ENCODE measurements at regions not wholly inside any gene's neighbourhood (a gene's known extent, or its start where the extent isn't known, plus 50 kb on each side); places are given as distances from the start of the nearest gene placed in this dataset.

DNA sequence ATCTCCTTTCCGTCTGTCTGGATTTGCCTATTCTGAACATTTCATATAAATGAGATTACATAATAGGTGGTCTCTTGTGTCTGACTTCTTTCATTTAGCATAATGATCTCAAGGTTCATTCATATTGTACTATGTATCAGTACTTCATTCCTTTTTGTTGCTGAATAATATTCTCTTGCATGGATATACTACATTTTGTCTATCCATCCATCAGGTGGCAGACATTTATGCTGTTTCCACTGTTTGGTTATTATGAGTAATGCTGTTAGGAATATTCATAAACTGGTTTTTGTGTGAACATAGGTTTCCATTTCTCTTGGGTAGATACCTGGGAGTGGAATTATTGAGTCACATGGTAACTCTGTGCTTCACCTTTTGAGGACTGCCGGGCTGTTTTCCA lies 148.2 kb upstream of the PMEPA1 start:
- TF ChIP-seq, protein P1, sequence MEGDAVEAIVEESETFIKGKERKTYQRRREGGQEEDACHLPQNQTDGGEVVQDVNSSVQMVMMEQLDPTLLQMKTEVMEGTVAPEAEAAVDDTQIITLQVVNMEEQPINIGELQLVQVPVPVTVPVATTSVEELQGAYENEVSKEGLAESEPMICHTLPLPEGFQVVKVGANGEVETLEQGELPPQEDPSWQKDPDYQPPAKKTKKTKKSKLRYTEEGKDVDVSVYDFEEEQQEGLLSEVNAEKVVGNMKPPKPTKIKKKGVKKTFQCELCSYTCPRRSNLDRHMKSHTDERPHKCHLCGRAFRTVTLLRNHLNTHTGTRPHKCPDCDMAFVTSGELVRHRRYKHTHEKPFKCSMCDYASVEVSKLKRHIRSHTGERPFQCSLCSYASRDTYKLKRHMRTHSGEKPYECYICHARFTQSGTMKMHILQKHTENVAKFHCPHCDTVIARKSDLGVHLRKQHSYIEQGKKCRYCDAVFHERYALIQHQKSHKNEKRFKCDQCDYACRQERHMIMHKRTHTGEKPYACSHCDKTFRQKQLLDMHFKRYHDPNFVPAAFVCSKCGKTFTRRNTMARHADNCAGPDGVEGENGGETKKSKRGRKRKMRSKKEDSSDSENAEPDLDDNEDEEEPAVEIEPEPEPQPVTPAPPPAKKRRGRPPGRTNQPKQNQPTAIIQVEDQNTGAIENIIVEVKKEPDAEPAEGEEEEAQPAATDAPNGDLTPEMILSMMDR (IDR thresholded peaks at IDR 0.05; ENCODE audit: borderline replicate concordance, extremely low read depth, insufficient read depth), result no peak
- no peak overlapping the region for H3K27ac ChIP-seq (ENCODE audit: low read depth in 2 of 2, low read length in 2 of 2)
- no peaks in the 10 kb centered on the region for H3K4me1 ChIP-seq (ENCODE audit: control insufficient read depth in 2 of 3, insufficient read depth in 2 of 3, low read depth in 1 of 3, low read length in 3 of 3)
- DNase-seq (no peak), FAIRE-seq (no peak)
- no peaks in the 10 kb centered on the region for H3K27me3 ChIP-seq (ENCODE audit: control insufficient read depth, insufficient read depth, low read length)
- no peaks in the 10 kb centered on the region for H3K36me3 ChIP-seq (ENCODE audit: control insufficient read depth in 2 of 3, insufficient read depth in 3 of 3, low read length in 3 of 3)
- H3K9ac ChIP-seq (ENCODE audit: low read length in 3 of 3), result no peak overlapping the region
- intact Hi-C loops (cut with DNase I), result no loop called here
- no peaks in the 10 kb centered on the region for H3K9me3 ChIP-seq (ENCODE audit: control insufficient read depth in 2 of 3, insufficient read depth in 1 of 3, low read length in 3 of 3)
- H3K4me3 ChIP-seq (ENCODE audit: low read length in 3 of 3), result no peak overlapping the region

- Histone ChIP-seq H3K27ac (ENCODE audit: low read depth in 2 of 2, low read length in 2 of 2) (no peak overlapping the region), H3K9me3 (ENCODE audit: control insufficient read depth in 2 of 3, insufficient read depth in 1 of 3, low read length in 3 of 3) (no peaks in the 10 kb centered on the region), H3K4me3 (ENCODE audit: low read length in 3 of 3) (no peak overlapping the region), H3K36me3 (ENCODE audit: control insufficient read depth in 2 of 3, insufficient read depth in 3 of 3, low read length in 3 of 3) (no peaks in the 10 kb centered on the region), H3K27me3 (ENCODE audit: control insufficient read depth, insufficient read depth, low read length) (no peaks in the 10 kb centered on the region), H3K4me1 (ENCODE audit: control insufficient read depth in 2 of 3, insufficient read depth in 2 of 3, low read depth in 1 of 3, low read length in 3 of 3) (no peaks in the 10 kb centered on the region), H3K9ac (ENCODE audit: low read length in 3 of 3) (no peak overlapping the region)
- intact Hi-C loops (cut with DNase I), result no loop called here
- DNase-seq, result no peak
- TF ChIP-seq, protein P1 (IDR thresholded peaks at IDR 0.05; ENCODE audit: borderline replicate concordance, extremely low read depth, insufficient read depth), result no peak
- FAIRE-seq, result no peak
Measured at GRCh38 chr20:57857118-57857517, 147.3 kb upstream of the PMEPA1 start.

DNA sequence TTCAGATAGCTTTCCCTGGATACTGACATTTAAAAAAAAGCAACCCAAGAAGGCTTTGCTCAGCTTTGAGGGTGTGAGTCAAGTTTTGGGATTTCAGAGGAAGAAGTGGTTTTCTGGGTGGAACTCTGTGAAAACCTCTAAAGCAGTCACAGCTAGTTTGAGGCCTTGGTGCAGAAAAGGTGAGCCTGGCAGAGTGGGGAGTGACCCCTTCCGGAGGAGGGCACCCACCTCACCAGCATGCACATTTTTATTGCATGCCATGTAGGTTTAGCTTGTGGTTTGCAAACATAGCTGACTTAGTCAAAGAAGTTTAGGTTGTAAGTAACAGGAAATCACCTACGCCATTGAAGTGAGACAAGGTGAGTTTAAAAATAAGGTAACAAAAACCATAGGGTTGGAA lies 146.8 kb upstream of the PMEPA1 start:
- Histone ChIP-seq H3K9me3 (ENCODE audit: control insufficient read depth in 2 of 3, insufficient read depth in 1 of 3, low read length in 3 of 3) (no peaks in the 10 kb centered on the region), H3K27me3 (ENCODE audit: control insufficient read depth, insufficient read depth, low read length) (no peaks in the 10 kb centered on the region), H3K9ac (ENCODE audit: low read length in 3 of 3) (no peak overlapping the region), H3K27ac (ENCODE audit: low read depth in 2 of 2, low read length in 2 of 2) (no peak overlapping the region), H3K4me1 (ENCODE audit: control insufficient read depth in 2 of 3, insufficient read depth in 2 of 3, low read depth in 1 of 3, low read length in 3 of 3) (no peaks in the 10 kb centered on the region), H3K36me3 (ENCODE audit: control insufficient read depth in 2 of 3, insufficient read depth in 3 of 3, low read length in 3 of 3) (no peaks in the 10 kb centered on the region), H3K4me3 (ENCODE audit: low read length in 3 of 3) (no peak overlapping the region)
- FAIRE-seq (no peak), DNase-seq (no peak)
- TF ChIP-seq, protein P1 (IDR thresholded peaks at IDR 0.05; ENCODE audit: borderline replicate concordance, extremely low read depth, insufficient read depth), result no peak
- intact Hi-C loops (cut with DNase I), result no loop called here

- Histone ChIP-seq H3K4me3 (ENCODE audit: low read length in 3 of 3) (no peak overlapping the region), H3K9ac (ENCODE audit: low read length in 3 of 3) (no peak overlapping the region), H3K27me3 (ENCODE audit: control insufficient read depth, insufficient read depth, low read length) (no peaks in the 10 kb centered on the region), H3K9me3 (ENCODE audit: control insufficient read depth in 2 of 3, insufficient read depth in 1 of 3, low read length in 3 of 3) (no peaks in the 10 kb centered on the region), H3K4me1 (ENCODE audit: control insufficient read depth in 2 of 3, insufficient read depth in 2 of 3, low read depth in 1 of 3, low read length in 3 of 3) (no peaks in the 10 kb centered on the region), H3K27ac (ENCODE audit: low read depth in 2 of 2, low read length in 2 of 2) (no peak overlapping the region), H3K36me3 (ENCODE audit: control insufficient read depth in 2 of 3, insufficient read depth in 3 of 3, low read length in 3 of 3) (no peaks in the 10 kb centered on the region)
- TF ChIP-seq, protein P1 (IDR thresholded peaks at IDR 0.05; ENCODE audit: borderline replicate concordance, extremely low read depth, insufficient read depth), result no peak
- DNase-seq, result no peak
- FAIRE-seq, result no peak
- intact Hi-C loops (cut with DNase I), result no loop called here
Measured at GRCh38 chr20:57851796-57852195, 142.0 kb upstream of the PMEPA1 start.

Data from kidney (tissue), 13 donors.